ENCODE measurements at regions not wholly inside any gene's neighbourhood (a gene's known extent, or its start where the extent isn't known, plus 50 kb on each side); places are given as distances from the start of the nearest gene placed in this dataset.

- no peak for DNase-seq
These were observed 49.9 kb downstream of the RIN2 start for GRCh38 chr20:19807946-19808330.

GRCh38 chr20:19808498-19808897 lies 50.4 kb downstream of the RIN2 start:
- DNase-seq = no peak

GRCh38 chr20:19809505-19809904 lies 51.4 kb downstream of the RIN2 start:
- no peak for DNase-seq

- DNase-seq = no peak
These were observed 53.2 kb downstream of the RIN2 start for GRCh38 chr20:19811231-19811630.

GRCh38 chr20:19812056-19812455 lies 54.0 kb downstream of the RIN2 start:
- DNase-seq = no peak

GRCh38 chr20:19812696-19813095 lies 54.6 kb downstream of the RIN2 start:
- DNase-seq = no peak

GRCh38 chr20:19813846-19814640 lies 56.0 kb downstream of the RIN2 start:
- no peak for DNase-seq

GRCh38 chr20:19815553-19815991 lies 57.5 kb downstream of the RIN2 start:
- peak; percentile 68 for DNase-seq

GRCh38 chr20:19816386-19816785 lies 58.3 kb downstream of the RIN2 start:
- DNase-seq = no peak

GRCh38 chr20:19817017-19817416 lies 59.0 kb downstream of the RIN2 start:
- no peak for DNase-seq

- DNase-seq = no peak
These were observed 61.1 kb downstream of the RIN2 start for GRCh38 chr20:19819149-19819548.

- DNase-seq = no peak
These were observed 62.6 kb downstream of the RIN2 start for GRCh38 chr20:19820555-19821211.

- DNase-seq = no peak
These were observed 63.5 kb downstream of the RIN2 start for GRCh38 chr20:19821606-19822005.

- DNase-seq = no peak
These were observed 65.2 kb downstream of the RIN2 start for GRCh38 chr20:19823216-19823615.

GRCh38 chr20:19823971-19824370 lies 65.9 kb downstream of the RIN2 start:
- no peak for DNase-seq

GRCh38 chr20:19824861-19825260 lies 66.8 kb downstream of the RIN2 start:
- DNase-seq = no peak

- no peak for DNase-seq
These were observed 68.3 kb downstream of the RIN2 start for GRCh38 chr20:19826179-19826914.

- DNase-seq = no peak
These were observed 69.8 kb downstream of the RIN2 start for GRCh38 chr20:19827818-19828217.

GRCh38 chr20:19828232-19828631 lies 70.2 kb downstream of the RIN2 start:
- DNase-seq = peak; percentile 41

- DNase-seq = no peak
These were observed 72.2 kb downstream of the RIN2 start for GRCh38 chr20:19830211-19830785.

- DNase-seq = no peak
These were observed 74.8 kb downstream of the RIN2 start for GRCh38 chr20:19832875-19833274.

GRCh38 chr20:19833395-19833794 lies 75.3 kb downstream of the RIN2 start:
- DNase-seq = no peak

GRCh38 chr20:19834287-19834686 lies 76.2 kb downstream of the RIN2 start:
- DNase-seq = no peak
